GM19455 (cell line): ENCODE measurements at regions not wholly inside any gene's neighbourhood (a gene's known extent, or its start where the extent isn't known, plus 50 kb on each side); places are given as distances from the start of the nearest gene placed in this dataset.
"Not testable (repeated sequence)": the region's sequence is repeated elsewhere in the genome, so short reads cannot be mapped to it uniquely, and the experiment has no call there.

Source experiments
- ATAC-seq: cut with Tn5 transposase; IDR thresholded peaks from one replicate; pipeline ENCODE4 v1.9.1; 2021; ENCODE audit not compliant: unreplicated experiment

DNA sequence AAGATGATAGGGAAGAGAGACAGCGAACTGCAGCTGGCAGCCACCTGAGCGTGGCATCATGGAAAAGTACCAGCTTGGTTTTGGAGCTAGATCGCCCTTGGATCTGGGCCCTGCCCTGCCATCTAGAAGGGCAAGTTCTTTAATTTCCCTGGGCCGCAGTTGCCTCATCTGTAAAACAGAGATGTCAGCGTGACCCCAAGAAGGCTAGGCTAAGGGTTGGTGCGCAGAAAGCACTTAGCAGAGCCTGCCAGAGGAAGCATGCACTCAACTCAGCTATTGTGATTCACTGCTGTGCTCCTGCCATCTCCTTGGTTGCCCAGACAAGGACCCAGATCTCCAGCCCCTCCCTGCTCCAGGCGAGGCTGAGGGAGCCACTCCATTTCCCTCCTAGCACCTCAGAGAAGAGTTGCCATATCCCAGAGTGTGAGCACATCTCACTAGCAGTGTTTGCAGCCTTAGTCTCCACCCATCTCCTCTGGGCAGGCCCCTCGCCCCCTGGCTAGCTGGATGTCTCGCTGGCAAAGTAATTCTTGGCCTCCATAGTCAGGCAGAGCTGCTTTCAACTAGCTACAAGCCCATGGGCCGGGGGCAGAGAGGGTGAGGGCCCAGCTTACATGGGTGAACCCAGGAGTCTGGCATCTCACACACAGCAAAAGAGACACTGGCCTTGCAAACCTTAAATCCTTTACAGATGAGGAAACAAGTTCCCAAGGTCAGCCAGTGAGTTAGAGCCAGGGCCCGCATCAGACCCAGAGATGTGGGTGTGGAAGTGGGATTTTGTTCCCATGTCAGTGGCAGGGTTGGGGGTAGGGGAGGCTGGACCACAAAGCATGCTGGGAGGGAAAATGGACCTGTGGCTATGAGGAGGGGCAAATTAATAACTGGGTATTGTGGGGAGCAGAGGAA, 280.7 kb upstream of the TLE3 start:
- ATAC-seq: no peak

- no peak for ATAC-seq
Observed at GRCh38 chr15:70376929-70377691, 279.4 kb upstream of the TLE3 start.

DNA sequence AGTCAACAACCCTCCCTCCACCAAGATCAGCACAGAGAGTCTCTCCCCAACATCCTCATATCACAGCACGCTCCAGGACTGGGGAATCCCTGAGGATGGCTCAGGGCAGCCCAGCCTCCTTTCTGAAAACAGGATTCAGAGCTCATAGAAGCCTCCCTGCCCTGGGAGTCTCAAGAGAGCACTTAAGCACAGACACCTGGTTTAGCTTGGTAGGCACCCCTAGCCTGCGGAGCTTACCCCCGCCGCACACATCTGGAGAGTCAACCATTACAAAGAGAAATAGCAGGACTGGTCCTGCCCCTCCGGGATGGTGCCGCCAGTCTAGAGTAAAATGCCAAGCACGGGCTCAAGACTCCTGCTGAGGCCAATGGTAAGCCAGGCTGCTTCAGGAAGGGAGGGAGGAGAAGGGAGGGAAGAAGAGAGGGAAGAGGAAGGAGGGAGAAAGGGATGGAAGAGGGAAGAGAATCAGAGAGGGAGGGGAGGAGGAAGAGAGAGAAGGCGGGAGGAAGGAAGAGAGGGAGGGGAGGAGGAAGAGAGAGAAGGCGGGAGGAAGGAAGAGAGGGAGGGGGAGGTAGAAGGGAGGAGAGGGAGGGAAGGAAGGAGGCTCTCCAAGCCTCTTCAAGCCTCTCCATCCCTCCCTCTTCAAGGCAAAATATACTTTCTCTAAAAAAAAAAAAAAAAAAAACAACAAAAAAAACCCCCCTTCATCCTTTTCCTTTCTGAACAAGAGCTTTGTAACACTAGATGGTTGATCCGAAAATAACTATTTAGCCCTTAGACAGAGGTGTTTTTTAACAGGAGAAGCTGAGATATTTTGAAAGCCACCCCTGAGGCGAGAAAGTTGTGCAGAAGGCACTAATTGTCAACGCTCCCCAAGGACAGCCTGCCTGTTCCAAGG, 278.6 kb upstream of the TLE3 start:
- no peak for ATAC-seq

GRCh38 chr15:70375586-70375985, 277.9 kb upstream of the TLE3 start:
- no peak for ATAC-seq

GRCh38 chr15:70375006-70375431, 277.3 kb upstream of the TLE3 start:
- ATAC-seq: no peak

DNA sequence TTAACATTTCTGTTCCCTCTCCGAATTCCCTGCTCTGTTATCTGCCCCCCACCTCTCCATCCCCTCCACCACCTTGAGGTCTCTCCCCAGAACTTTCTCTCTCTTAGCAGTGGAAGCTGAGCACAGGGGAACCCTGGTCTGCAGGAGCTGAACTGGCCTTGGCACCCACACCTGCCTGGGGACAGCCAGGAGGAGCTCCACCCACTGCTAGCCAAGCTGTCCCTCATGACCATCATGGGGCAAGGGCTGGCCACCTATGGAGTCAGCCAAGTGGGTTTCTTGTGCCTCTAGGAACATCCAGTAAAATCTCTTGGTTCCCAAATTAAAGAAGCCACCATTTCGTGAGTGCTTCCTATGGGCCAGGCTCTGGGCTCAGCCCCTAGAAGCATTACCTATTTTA, 276.4 kb upstream of the TLE3 start:
- no peak for ATAC-seq

- not testable (repeated sequence) for ATAC-seq
Observed at GRCh38 chr15:70373439-70373838, 275.7 kb upstream of the TLE3 start.

DNA sequence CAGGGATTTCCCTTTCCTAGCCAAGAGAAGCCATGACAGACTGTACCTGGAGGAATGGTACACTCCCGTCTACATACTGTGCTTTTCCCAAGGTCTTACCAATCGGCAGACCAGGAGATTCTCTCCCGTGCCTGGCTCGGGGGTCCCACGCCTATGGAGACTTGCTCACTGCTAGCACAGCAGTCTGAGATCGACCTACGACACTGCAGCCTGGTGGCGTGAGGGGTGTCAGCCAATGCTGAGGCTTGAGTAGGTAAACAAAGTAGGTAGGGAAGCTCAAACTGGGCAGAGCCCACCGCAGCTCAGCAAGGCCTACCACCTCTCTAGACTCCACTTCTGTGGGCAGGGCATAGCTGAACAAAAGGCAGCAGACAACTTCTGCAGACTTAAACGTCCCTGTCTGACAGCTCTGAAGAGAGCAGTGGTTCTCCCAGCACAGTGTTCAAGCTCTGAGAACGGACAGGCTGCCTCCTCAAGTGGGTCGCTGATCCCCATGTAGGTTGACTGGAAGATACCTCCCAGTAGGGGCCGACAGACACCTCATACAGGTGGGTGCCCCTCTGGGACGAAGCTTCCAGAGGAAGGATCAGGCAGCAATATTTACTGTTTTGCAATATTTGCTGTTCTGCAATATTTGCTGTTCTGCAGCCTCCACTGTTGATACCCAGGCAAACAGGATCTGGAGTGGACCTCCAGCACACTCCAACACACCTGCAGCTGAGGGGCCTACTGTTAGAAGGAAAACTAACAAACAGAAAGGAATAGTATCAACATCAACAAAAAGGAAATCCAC, 270.4 kb upstream of the TLE3 start:
- not testable (repeated sequence) for ATAC-seq

DNA sequence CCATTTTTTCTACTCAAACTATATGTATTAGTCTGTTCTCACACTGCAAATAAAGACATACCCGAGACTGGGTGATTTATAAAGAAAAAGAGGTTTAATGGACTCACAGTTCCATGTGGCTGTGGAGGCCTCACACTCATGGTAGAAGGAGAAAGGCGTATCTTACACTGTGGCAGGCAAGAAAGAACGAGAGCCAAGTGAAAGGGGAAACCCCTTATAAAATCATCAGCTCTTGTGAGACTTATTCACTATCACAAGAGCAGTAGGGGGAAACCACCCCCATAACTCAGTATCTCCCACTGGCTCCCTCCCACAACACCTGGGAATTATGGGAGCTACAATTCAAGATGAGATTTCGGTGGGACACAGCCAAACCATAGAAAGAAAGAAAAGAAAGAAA, 266.3 kb upstream of the TLE3 start:
- not testable (repeated sequence) for ATAC-seq

DNA sequence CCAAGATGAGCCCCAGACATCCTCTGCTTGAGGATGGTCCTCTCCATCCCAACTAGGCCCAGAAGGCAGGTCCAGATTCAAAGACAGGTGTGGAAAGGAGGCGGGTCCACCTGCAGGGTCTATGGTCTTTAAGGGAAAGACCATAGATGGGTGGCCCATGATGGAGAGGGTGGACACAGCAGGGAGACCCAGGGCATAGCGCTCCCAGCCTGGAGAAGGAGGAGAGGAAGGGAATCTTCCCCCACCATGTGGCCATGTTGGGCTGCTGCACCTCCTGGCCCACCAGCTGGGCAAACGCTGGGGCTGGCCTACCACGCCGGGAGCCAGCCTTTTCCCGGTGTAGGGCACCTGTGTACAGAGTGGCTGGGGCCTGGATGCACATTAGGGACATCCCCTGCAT, 265.2 kb upstream of the TLE3 start:
- ATAC-seq: no peak

DNA sequence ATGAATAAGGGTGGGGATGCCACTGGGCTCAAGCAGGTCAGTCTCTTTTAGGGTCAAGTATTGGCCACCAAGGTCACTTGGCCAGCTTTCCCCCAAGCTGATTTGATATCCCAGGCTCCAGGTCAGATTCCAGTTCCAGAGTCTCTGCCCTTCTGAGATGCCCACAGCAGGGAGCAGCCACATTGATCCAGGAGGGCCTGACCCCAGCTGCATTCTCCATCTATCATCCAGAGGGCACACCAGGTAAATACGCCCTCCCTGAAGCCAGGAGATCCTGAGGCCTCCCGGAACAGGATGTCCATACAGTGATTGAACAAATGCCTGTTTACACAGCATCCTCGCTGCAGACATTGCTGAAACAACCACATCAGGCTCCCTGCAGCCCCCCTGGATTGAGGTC, 264.6 kb upstream of the TLE3 start:
- no peak for ATAC-seq

GRCh38 chr15:70361891-70362290, 264.2 kb upstream of the TLE3 start:
- no peak for ATAC-seq

DNA sequence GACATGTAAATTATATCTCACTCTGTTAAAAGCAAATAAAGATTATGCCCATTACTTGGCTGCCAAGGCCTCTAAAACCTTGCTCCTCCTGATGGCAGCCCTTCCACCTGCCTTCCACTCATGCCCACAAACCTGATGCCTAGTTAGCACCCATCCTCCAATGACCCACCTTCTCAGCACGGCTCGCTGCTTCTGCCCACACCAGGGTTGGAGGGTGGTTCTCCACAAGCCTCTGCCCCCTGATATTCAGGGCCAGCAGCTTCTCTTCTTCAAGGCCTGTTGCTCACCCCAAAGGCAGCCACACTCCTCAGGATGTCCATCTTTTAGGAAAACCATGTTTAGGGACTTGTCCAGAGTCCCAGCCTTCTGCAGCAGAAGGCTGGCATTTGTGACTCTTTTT, 263.4 kb upstream of the TLE3 start:
- no peak for ATAC-seq

- no peak for ATAC-seq
Observed at GRCh38 chr15:70358871-70359647, 261.3 kb upstream of the TLE3 start.

GRCh38 chr15:70358011-70358819, 260.5 kb upstream of the TLE3 start:
- ATAC-seq: no peak

DNA sequence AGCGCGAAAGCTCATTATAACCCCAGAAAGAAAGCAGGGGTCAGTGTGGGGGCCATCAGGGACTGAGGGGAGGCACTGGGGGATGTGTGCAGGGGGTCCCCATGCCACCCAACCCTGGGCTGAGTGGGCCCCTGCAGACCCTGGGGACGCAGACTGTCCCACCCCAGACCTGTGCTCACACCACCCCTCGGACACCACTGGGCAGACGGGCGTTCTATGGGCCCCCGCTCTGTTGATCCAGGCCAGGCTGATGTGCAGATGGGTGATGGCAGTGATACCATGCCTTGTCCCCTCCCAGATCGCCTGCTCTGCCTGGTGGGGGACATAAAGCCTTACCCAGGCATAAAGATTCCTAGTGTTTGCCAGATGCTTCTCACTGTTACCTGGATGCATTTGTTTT, 259.7 kb upstream of the TLE3 start:
- ATAC-seq: no peak

- ATAC-seq: no peak
Observed at GRCh38 chr15:70356919-70357318, 259.2 kb upstream of the TLE3 start.

DNA sequence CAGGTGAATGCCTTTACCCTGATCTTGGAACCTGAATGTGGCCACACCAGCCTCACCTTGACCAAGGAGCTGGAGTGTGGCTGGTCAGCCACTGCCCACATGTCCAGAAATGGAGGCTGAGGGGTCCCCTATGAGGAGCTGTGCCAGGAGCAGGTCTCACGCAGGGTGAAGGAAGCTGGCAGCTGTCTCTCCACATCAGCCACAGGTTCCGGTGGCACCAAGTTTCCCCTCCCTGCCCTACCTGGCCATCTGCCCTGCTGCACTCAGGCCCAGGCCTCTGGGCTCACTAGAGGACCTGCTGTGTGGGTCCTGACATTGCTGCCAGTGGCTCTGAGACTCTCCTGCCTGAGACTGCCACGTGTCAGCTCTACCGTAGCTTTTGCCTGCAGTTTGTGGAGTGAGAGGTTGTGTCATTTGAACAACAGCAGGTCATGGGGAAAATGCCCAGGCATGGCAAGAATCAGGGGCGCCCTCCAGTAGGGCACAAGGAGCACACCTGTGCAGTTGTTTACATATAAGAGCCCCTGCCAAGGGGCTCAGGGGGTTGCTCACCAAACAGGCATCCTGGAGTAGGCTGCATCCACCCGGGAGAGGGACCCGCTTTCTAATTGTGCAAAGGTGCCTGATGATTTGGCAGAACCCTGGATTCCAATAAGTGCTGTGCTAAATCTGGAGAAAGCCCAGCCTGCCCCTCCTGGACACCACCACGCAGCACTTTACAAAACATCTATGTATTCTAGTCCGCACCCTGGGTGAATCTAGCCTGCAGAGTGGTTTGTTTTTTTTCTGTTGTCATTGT, 258.5 kb upstream of the TLE3 start:
- no peak for ATAC-seq
